Loucy (cell line): ENCODE measurements at regions not wholly inside any gene's neighbourhood (a gene's known extent, or its start where the extent isn't known, plus 50 kb on each side); places are given as distances from the start of the nearest gene placed in this dataset.

Source experiments
- H2AFZ ChIP-seq: fragments of 200-600 bp; sonication (generic); 2 replicates; pipeline ENCODE4 v1.6.0; 2016; ENCODE audit warnings: antibody characterized with exemption, mild to moderate bottlenecking, low read length, moderate library complexity
- H3F3A ChIP-seq: fragments of 200-600 bp; 2 replicates; pipeline ENCODE4 v1.6.0; 2016; ENCODE audit warnings: antibody characterized with exemption, low read depth, mild to moderate bottlenecking
- H3K27me3 ChIP-seq: fragments of 200-600 bp; sonication (generic); 2 replicates; pipeline ENCODE4 v1.6.1; 2014; ENCODE audit warnings: low read length, mild to moderate bottlenecking; ENCODE audit not compliant: insufficient read depth, poor library complexity, severe bottlenecking
- H3K36me3 ChIP-seq: fragments of 200-600 bp; sonication (generic); 2 replicates; pipeline ENCODE4 v1.6.1; 2016; ENCODE audit warnings: low read length; ENCODE audit not compliant: insufficient read depth
- H3K4me1 ChIP-seq: fragments of 200-600 bp; sonication (generic); 2 replicates; pipeline ENCODE4 v1.5.1; 2014; ENCODE audit warnings: low read length, mild to moderate bottlenecking; ENCODE audit not compliant: insufficient read depth, poor library complexity, severe bottlenecking
- H3K4me2 ChIP-seq: fragments of 200-600 bp; sonication (generic); 2 replicates; pipeline ENCODE4 v1.6.0; 2014; ENCODE audit warnings: antibody characterized with exemption, low read length, low read depth, mild to moderate bottlenecking; ENCODE audit not compliant: poor library complexity, severe bottlenecking
- H3K4me3 ChIP-seq: fragments of 200-600 bp; sonication (generic); 2 replicates; pipeline ENCODE4 v1.5.1; 2014; ENCODE audit warnings: low read length, mild to moderate bottlenecking, mixed read lengths; ENCODE audit not compliant: poor library complexity, severe bottlenecking
- H3K79me2 ChIP-seq: fragments of 200-600 bp; sonication (generic); 2 replicates; pipeline ENCODE4 v1.6.1; 2014; ENCODE audit warnings: low read length; ENCODE audit not compliant: insufficient read depth
- H3K9ac ChIP-seq: fragments of 200-600 bp; sonication (generic); 2 replicates; pipeline ENCODE4 v1.6.0; 2014; ENCODE audit warnings: mild to moderate bottlenecking, low read depth, low read length, moderate library complexity; ENCODE audit not compliant: poor library complexity, severe bottlenecking
- H3K9me2 ChIP-seq: fragments of 200-600 bp; sonication (generic); replicated peaks from 2 replicates; pipeline ENCODE4 v1.6.1; 2016; ENCODE audit warnings: low read depth, low read length, mixed read lengths
- H3K9me3 ChIP-seq: fragments of 200-600 bp; sonication (generic); 2 replicates; pipeline ENCODE4 v1.6.1; 2014; ENCODE audit warnings: mild to moderate bottlenecking, antibody characterized with exemption, low read length, low read depth; ENCODE audit not compliant: insufficient read depth
- H4K20me1 ChIP-seq: fragments of 200-600 bp; sonication (generic); 2 replicates; pipeline ENCODE4 v1.6.0; 2014; ENCODE audit warnings: antibody characterized with exemption, low read length, mild to moderate bottlenecking; ENCODE audit not compliant: insufficient read depth, poor library complexity, severe bottlenecking
- CTCF ChIP-seq: fragments of 200-600 bp; sonication (generic); conservative IDR thresholded peaks from 2 replicates; pipeline ENCODE4 v1.5.1; 2014; ENCODE audit warnings: mild to moderate bottlenecking, antibody characterized with exemption, low read length
- EZH2phosphoT487 ChIP-seq: fragments of 200-600 bp; IDR thresholded peaks from 2 replicates; pipeline ENCODE4 v1.6.1; 2018; ENCODE audit warnings: antibody characterized with exemption, mild to moderate bottlenecking, moderate library complexity, borderline replicate concordance

GRCh38 chr4:64724689-64725088, 315.4 kb upstream of the TECRL start:
- Histone ChIP-seq H3K27me3 (no peaks in the 10 kb centered on the region), H3K79me2 (no peaks in the 10 kb centered on the region), H3K9me2 (no peaks in the 10 kb centered on the region), H3K36me3 (no peaks in the 10 kb centered on the region), H3K4me2 (no peak overlapping the region), H3F3A (no peaks in the 10 kb centered on the region), H4K20me1 (no peaks in the 10 kb centered on the region), H2AFZ (no peak overlapping the region), H3K9ac (no peak overlapping the region), H3K4me1 (no peaks in the 10 kb centered on the region), H3K9me3 (no peaks in the 10 kb centered on the region), H3K4me3 (no peak overlapping the region)
- TF ChIP-seq CTCF = no peak

GRCh38 chr4:64721106-64721505, 311.9 kb upstream of the TECRL start:
- Histone ChIP-seq H3K9me2 (no peaks in the 10 kb centered on the region), H3F3A (no peaks in the 10 kb centered on the region), H3K79me2 (no peaks in the 10 kb centered on the region), H3K36me3 (no peaks in the 10 kb centered on the region), H4K20me1 (no peaks in the 10 kb centered on the region), H3K4me3 (no peak overlapping the region), H3K4me1 (no peaks in the 10 kb centered on the region), H3K4me2 (no peak overlapping the region), H3K27me3 (no peaks in the 10 kb centered on the region), H2AFZ (no peak overlapping the region), H3K9ac (no peak overlapping the region), H3K9me3 (no peaks in the 10 kb centered on the region)
- TF ChIP-seq CTCF = peak; percentile 27
- no peak for TF ChIP-seq EZH2phosphoT487

- no peaks in the 10 kb centered on the region for H3K36me3 ChIP-seq
- H2AFZ ChIP-seq = no peak overlapping the region
- no peak overlapping the region for H3K4me3 ChIP-seq
- no peak overlapping the region for H3K9ac ChIP-seq
- H3K9me3 ChIP-seq = no peaks in the 10 kb centered on the region
- TF ChIP-seq EZH2phosphoT487 = no peak
- peak; percentile 45 for TF ChIP-seq CTCF
- no peaks in the 10 kb centered on the region for H3F3A ChIP-seq
- no peaks in the 10 kb centered on the region for H3K9me2 ChIP-seq
- no peaks in the 10 kb centered on the region for H3K79me2 ChIP-seq
- no peaks in the 10 kb centered on the region for H3K4me1 ChIP-seq
- H3K4me2 ChIP-seq = no peak overlapping the region
- no peaks in the 10 kb centered on the region for H4K20me1 ChIP-seq
- H3K27me3 ChIP-seq = no peaks in the 10 kb centered on the region
These were observed 308.8 kb upstream of the TECRL start for GRCh38 chr4:64718091-64718490.
